Fibroblast of lung (primary cell): ENCODE measurements at regions not wholly inside any gene's neighbourhood (a gene's known extent, or its start where the extent isn't known, plus 50 kb on each side); places are given as distances from the start of the nearest gene placed in this dataset.

Experiments
- CTCF ChIP-seq, 2 donors: IDR thresholded peaks in 1 of 2; conservative IDR thresholded peaks in 1 of 2; 1 replicate in 1 of 2; 2 replicates in 1 of 2; pipeline ENCODE4 v1.5.1; 2011 to 2012; ENCODE audit warnings: low read length in 2 of 2, control low read depth in 1 of 2, inconsistent platforms in 1 of 2, low read depth in 1 of 2, mild to moderate bottlenecking in 1 of 2
- EZH2 ChIP-seq: IDR thresholded peaks from 2 replicates; pipeline ENCODE4 v1.5.1; 2012; ENCODE audit warnings: low read length, control low read depth, mild to moderate bottlenecking; ENCODE audit errors: missing control alignments

GRCh38 chr12:66959276-66959675, 280.4 kb upstream of the GRIP1 start:
- no peak for TF ChIP-seq CTCF (conservative IDR thresholded peaks at IDR 0.05 in 1 of 2, IDR thresholded peaks at IDR 0.05 in 1 of 2; ENCODE audit: low read depth in 1 of 2, low read length in 2 of 2)
- no peak for TF ChIP-seq EZH2
